Choroid plexus epithelial cell (primary cell): ENCODE measurements at regions not wholly inside any gene's neighbourhood (a gene's known extent, or its start where the extent isn't known, plus 50 kb on each side); places are given as distances from the start of the nearest gene placed in this dataset.
"Not testable (repeated sequence)": the region's sequence is repeated elsewhere in the genome, so short reads cannot be mapped to it uniquely, and the experiment has no call there.

Experiments
- DNase-seq: peaks from one replicate; pipeline ENCODE4 v3.0.0-alpha.2; 2010; ENCODE audit warnings: low read depth
- H3K4me3 ChIP-seq: 2 replicates; pipeline ENCODE4 v1.5.1; 2011; ENCODE audit warnings: low read depth, mild to moderate bottlenecking, control low read depth, low read length, moderate library complexity
- TF ChIP-seq, protein P1 (sequence below): conservative IDR thresholded peaks from 2 replicates; pipeline ENCODE4 v1.5.1; 2011; ENCODE audit warnings: low read depth, mild to moderate bottlenecking, control low read depth, inconsistent platforms, low read length, moderate library complexity

DNA sequence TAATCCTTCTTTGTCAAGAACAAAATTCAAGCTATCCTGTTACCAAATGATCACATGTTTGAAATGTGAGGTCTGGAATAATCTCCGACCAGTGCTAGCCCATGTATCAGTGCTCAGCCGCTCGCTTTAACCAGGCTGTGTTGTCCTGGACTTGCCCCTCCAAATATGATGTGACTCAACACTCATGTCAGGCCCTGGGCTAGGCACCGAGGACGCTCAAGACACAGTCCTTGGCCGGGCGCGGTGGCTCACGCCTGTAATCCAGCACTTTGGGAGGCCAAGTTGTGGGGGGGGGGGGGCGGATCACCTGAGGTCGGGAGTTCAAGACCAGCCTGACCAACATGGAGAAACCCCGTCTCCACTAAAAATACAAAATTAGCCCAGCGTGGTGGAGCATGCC is 54.1 kb upstream of the WNT7B start:
- DNase-seq: no peak
- H3K4me3 ChIP-seq: no peak overlapping the region
- TF ChIP-seq, protein P1, sequence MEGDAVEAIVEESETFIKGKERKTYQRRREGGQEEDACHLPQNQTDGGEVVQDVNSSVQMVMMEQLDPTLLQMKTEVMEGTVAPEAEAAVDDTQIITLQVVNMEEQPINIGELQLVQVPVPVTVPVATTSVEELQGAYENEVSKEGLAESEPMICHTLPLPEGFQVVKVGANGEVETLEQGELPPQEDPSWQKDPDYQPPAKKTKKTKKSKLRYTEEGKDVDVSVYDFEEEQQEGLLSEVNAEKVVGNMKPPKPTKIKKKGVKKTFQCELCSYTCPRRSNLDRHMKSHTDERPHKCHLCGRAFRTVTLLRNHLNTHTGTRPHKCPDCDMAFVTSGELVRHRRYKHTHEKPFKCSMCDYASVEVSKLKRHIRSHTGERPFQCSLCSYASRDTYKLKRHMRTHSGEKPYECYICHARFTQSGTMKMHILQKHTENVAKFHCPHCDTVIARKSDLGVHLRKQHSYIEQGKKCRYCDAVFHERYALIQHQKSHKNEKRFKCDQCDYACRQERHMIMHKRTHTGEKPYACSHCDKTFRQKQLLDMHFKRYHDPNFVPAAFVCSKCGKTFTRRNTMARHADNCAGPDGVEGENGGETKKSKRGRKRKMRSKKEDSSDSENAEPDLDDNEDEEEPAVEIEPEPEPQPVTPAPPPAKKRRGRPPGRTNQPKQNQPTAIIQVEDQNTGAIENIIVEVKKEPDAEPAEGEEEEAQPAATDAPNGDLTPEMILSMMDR: no peak

DNA sequence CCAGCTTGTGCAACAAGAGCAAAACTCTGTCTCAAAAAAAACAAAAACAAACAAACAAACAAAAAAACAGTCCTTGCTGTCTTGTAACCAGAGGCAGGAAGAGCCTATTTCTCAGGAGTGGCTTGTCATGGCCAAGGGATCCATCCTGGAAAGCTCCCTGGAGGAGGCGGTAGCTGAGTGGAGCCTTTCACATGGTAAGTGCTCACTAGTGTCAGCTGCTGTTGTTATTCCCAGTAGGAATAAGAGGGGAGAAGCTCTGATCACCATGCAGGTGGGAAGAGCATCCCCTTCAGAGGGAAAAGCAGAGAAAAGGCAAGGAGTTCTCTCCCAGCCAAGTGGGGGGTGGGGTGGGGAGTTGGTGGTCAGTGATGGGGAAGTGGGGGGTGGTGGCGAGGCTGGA is 54.6 kb upstream of the WNT7B start:
- no peak overlapping the region for H3K4me3 ChIP-seq
- TF ChIP-seq, protein P1: no peak
- no peak for DNase-seq

DNA sequence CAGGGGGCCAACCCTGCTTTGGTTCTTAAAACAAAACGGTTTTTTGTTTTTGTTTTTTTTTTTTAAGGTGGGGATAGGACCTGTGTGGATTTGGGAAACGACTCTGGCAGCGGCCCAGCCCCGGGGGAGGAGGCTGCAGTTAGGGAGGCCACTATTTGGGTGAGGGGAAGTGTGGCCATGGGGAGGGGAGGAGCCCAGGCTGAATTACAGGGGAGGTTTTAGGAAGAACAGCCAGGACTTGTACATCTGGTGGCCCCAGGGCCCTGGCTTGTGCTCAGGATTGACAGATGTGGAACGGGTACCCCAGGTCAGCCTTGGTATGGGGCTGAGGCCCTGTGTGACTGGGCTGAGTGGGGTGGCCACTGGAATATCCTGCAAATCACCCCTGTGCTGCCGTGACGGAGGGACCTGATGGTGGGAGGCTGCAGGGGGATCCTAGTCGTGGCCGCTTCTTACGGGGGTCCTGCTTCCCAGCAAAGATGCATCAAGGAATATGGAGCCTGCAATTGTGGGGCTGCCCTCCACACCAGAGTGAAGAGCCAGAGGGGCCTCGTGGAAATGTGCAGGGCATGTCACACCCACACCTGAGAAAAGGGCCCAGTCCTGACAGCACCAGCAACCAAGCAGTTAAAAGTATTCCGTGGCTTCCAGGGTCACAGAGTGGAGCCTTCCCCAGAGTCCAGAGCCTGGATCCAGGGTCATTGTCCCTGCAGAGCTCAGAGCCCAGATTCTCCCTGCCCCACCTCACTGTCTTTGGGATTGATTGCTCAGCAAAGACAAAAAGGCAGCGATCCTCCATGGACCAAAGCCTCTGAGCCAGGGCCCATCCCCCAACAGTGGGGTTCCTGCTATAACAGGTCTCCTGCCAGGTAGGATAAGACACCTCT is 55.2 kb upstream of the WNT7B start:
- no peak overlapping the region for H3K4me3 ChIP-seq
- no peak for DNase-seq
- TF ChIP-seq, protein P1: no peak

DNA sequence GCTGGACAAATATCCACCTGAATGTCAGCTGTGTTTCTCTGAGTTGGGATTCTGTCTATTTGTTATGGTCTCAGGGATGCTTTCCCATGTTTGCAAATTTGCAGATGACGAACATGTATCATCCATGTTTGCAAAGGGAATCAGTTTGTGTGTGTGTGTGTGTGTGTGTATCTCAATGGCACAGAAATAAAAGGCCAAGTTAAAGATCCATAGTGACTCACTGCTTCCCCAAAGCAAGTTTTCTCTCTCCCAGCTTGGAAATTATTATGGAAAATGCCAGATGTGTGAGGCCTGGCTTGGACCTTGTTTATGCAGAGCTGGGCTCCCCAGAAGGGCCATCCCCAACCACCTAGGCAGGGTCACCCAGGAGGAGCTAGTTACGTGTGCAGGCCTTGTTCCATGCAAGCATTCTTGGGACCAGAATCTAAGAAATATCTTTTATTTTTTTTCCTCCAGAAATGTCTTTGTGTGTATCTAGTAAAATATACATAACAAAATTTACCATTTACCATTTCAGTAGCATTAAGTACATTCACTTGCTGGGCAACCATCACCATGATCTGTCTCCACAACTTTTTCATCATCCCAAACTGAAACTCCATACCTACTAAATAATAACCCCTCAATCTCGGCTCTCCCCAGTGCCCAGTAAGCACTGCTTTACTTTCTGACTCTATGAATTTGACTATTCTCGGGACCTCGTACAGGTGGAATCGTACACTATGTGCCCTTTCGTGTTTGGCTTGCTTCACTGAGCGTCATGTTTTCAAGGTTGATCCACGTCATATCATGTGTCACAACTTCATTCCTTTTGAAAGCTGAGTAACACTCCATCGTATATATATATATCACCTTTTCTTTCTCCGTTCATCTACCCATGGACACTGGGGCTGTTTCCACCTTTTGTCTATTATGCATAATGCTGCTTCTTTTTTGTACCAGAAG is 56.6 kb upstream of the WNT7B start:
- TF ChIP-seq, protein P1: no peak
- no peak for DNase-seq
- H3K4me3 ChIP-seq: no peak overlapping the region

DNA sequence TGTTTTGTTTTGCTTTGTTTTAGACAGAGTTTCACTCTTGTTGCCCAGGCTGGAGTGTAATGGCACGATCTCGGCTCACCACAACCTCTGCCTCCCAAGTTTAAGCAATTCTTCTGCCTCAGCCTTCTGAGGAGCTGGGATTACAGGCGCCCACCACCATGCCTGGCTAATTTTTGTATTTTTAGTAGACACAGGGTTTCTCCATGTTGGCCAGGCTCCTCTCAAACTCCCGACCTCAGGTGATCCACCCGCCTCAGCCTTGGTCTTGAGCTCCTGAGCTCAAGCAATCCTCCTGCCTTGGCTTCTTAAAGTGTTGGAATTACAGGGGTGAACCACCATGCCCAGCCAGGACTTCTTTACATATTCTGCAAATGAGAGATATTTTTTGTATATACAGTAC is 57.5 kb upstream of the WNT7B start:
- not testable (repeated sequence) for DNase-seq, H3K4me3 ChIP-seq

DNA sequence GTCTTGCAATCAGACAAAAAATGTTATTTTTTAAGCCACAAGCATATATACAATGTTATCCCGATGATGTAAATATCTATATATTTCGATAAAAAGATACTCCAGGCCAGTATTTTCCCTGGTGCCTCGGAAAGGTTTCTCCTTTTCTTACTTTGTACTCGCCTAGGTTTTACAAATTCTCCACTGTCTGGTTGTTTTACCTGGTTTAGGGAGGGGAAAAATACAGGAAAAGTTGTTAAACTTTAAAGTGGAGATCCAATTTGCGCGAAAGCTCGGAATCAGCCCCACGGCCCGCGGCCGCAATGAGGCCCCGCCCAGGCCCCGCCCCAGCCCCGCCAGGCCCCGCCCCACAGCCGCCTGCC is 58.4 kb upstream of the WNT7B start:
- no peak for DNase-seq
- H3K4me3 ChIP-seq: peak overlapping the region; percentile 66
- TF ChIP-seq, protein P1: no peak
